Thyroid gland (tissue), 4 donors: ENCODE measurements at regions not wholly inside any gene's neighbourhood (a gene's known extent, or its start where the extent isn't known, plus 50 kb on each side); places are given as distances from the start of the nearest gene placed in this dataset.

Experiments used
- DNase-seq, 2 donors: peaks; one replicate each; pipeline ENCODE4 v3.0.0-alpha.2; 2019
- H3K27ac ChIP-seq, 3 donors: fragments of 200-600 bp; sonication (generic); 1 replicate in 2 of 3; 2 replicates in 1 of 3; pipeline ENCODE4 v1.5.1; 2016 to 2019; ENCODE audit warnings: mild to moderate bottlenecking in 1 of 3, moderate library complexity in 1 of 3
- H3K27me3 ChIP-seq: fragments of 200-600 bp; sonication (generic); one replicate; pipeline ENCODE4 v1.5.1; 2019
- H3K36me3 ChIP-seq, 2 donors: fragments of 200-600 bp; sonication (generic); one replicate each; pipeline ENCODE4 v1.5.1; 2016 to 2019
- H3K4me1 ChIP-seq, 2 donors: fragments of 200-600 bp; sonication (generic); one replicate each; pipeline ENCODE4 v1.5.1; 2017 to 2019
- H3K4me3 ChIP-seq, 3 donors: fragments of 200-600 bp; sonication (generic); replicated peaks in 1 of 3; 1 replicate in 2 of 3; 2 replicates in 1 of 3; pipeline ENCODE4 v1.5.1; 2016; ENCODE audit warnings: mild to moderate bottlenecking in 1 of 3
- H3K9me3 ChIP-seq: fragments of 200-600 bp; sonication (generic); one replicate; pipeline ENCODE4 v1.5.1; 2017
- POLR2A ChIP-seq, 2 donors: fragments of 450-650 bp; IDR thresholded peaks; one replicate each; pipeline ENCODE4 v1.6.1; 2017; ENCODE audit warnings: antibody characterized with exemption in 2 of 2, mild to moderate bottlenecking in 2 of 2, moderate library complexity in 1 of 2
- WGBS, 2 donors: methylation state at CpG; one replicate each; pipeline ENCODE4 v1.1.5; 2017; 5-methylcytosine and 5-hydroxymethylcytosine counted together
- intact Hi-C: fragments of 100-400 bp; cut with DNase I; formaldehyde crosslinking; loops from one replicate; pipeline ENCODE4 v1.15.1; 2023
- TF ChIP-seq, protein P1 (sequence below), 6 experiments: fragments of 200-600 bp in 3 of 6; fragments of 450-650 bp in 3 of 6; sonication (generic) in 3 of 6; IDR thresholded peaks; one replicate each; pipeline ENCODE4 v1.5.1; 2016 to 2019; ENCODE audit warnings: antibody characterized with exemption in 6 of 6, mild to moderate bottlenecking in 2 of 6, inconsistent platforms in 1 of 6, moderate library complexity in 1 of 6

DNA sequence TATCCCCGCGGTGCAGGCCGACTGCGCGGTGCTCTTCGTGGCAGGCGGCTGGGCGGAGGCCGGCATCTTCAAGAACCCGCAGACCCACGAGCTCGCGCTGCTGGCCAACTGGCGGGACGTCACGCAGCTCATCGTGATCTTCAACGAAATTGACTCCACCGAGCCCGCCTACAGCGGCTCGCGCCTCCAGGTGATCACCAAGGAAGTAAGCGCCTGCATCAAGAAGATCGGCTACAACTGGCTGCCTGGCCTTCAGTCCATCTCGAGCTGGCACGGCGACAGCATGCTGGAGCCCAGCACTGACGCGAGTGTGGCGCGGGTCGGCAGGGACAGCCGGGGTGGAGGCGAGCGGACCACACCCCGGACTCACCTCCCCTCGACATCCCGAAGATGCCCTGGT, 53.9 kb upstream of the MTNR1B start:
- H3K4me1 ChIP-seq: no peaks in the 10 kb centered on the region
- TF ChIP-seq, protein P1, sequence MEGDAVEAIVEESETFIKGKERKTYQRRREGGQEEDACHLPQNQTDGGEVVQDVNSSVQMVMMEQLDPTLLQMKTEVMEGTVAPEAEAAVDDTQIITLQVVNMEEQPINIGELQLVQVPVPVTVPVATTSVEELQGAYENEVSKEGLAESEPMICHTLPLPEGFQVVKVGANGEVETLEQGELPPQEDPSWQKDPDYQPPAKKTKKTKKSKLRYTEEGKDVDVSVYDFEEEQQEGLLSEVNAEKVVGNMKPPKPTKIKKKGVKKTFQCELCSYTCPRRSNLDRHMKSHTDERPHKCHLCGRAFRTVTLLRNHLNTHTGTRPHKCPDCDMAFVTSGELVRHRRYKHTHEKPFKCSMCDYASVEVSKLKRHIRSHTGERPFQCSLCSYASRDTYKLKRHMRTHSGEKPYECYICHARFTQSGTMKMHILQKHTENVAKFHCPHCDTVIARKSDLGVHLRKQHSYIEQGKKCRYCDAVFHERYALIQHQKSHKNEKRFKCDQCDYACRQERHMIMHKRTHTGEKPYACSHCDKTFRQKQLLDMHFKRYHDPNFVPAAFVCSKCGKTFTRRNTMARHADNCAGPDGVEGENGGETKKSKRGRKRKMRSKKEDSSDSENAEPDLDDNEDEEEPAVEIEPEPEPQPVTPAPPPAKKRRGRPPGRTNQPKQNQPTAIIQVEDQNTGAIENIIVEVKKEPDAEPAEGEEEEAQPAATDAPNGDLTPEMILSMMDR (IDR thresholded peaks at IDR 0.05): no peak
- no peak for TF ChIP-seq POLR2A (IDR thresholded peaks at IDR 0.05)
- H3K36me3 ChIP-seq: no peaks in the 10 kb centered on the region
- no peaks in the 10 kb centered on the region for H3K9me3 ChIP-seq
- H3K27ac ChIP-seq: no peak overlapping the region
- no peak for DNase-seq
- H3K4me3 ChIP-seq: no peak overlapping the region
- H3K27me3 ChIP-seq: no peaks in the 10 kb centered on the region
- WGBS, 2 donors: 97 to 98% methylated on average over 25 to 39 of the region's 39 CpGs
- intact Hi-C loops: no loop called here

DNA sequence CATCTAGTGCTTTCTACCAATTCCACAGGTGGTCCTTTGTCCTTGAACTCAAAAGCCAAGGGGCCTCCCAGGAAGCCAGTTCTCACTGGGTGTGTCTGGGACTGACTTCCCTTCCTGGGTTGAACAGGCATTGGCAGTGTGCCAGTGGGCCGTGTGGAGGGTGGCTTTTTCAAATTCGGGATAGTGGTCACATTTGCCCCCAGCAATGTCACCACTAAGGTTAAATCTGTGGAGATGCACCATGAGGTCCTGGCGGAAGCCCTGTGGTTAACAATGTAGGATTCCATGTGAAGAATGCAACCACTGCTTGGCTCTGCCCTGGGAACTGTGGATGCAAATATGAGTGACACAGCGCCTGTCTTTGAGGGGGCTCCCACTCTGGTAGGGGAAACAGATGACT, 53.2 kb upstream of the MTNR1B start:
- 62 to 84% methylated on average over 3 to 4 of the region's 4 CpGs for WGBS, 2 donors
- Histone ChIP-seq H3K36me3 (no peaks in the 10 kb centered on the region), H3K9me3 (no peaks in the 10 kb centered on the region), H3K4me3 (no peak overlapping the region), H3K27me3 (no peaks in the 10 kb centered on the region), H3K4me1 (no peaks in the 10 kb centered on the region), H3K27ac (no peak overlapping the region)
- DNase-seq: no peak
- TF ChIP-seq POLR2A (IDR thresholded peaks at IDR 0.05): no peak
- TF ChIP-seq, protein P1 (IDR thresholded peaks at IDR 0.05): no peak
- intact Hi-C loops: no loop called here

DNA sequence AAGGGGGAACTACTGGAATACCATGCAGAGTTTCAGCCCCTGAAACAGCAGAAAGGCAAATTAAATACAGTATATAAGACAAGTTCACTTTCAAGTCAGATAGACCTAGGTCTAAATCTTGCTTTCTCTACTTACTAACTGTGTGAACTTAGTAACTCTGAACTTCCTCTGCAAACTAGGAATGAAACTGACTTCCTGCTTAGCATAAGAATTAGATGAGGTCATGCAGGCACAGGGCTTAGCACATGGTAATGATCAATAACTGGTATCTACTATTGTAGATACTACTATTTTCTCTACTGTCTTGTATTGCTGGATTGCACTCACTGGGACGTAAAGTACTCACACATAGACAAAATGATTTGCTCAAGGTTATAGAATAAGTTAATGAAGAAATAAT, 51.5 kb upstream of the MTNR1B start:
- no peak overlapping the region for H3K27ac ChIP-seq
- TF ChIP-seq, protein P1 (IDR thresholded peaks at IDR 0.05): no peak
- TF ChIP-seq POLR2A (IDR thresholded peaks at IDR 0.05): no peak
- WGBS, 2 donors: 94 to 95% methylated on average over 1 of the region's 1 CpG
- intact Hi-C loops: no loop called here
- no peaks in the 10 kb centered on the region for H3K36me3 ChIP-seq
- H3K9me3 ChIP-seq: no peaks in the 10 kb centered on the region
- no peak for DNase-seq
- H3K27me3 ChIP-seq: no peaks in the 10 kb centered on the region
- H3K4me1 ChIP-seq: no peaks in the 10 kb centered on the region
- no peak overlapping the region for H3K4me3 ChIP-seq

DNA sequence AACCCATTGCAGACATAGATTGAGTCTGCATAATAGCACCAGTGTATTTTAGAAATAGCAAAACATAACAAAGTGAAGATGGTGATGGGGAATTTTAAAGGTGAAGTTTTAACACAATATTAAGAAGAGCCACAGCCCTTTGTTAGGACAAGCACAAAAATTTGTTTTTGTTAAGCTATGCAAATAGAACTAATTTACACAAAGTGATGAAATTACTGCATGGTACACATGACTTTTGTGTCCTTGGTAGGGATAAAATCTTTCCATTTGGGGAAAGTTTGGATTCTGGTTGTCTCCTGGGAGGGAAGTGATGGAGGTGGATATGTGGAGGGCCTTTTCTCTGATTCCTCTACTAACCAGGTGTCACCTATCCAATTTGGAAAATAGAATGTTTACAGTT, 50.4 kb upstream of the MTNR1B start:
- Histone ChIP-seq H3K9me3 (no peaks in the 10 kb centered on the region), H3K27me3 (no peaks in the 10 kb centered on the region), H3K4me3 (no peak overlapping the region), H3K4me1 (no peaks in the 10 kb centered on the region), H3K27ac (no peak overlapping the region), H3K36me3 (no peaks in the 10 kb centered on the region)
- intact Hi-C loops: no loop called here
- DNase-seq: no peak
- TF ChIP-seq, protein P1 (IDR thresholded peaks at IDR 0.05): no peak
- no peak for TF ChIP-seq POLR2A (IDR thresholded peaks at IDR 0.05)
